COR-L47 (cell line): ENCODE measurements at regions not wholly inside any gene's neighbourhood (a gene's known extent, or its start where the extent isn't known, plus 50 kb on each side); places are given as distances from the start of the nearest gene placed in this dataset.

Experiments
- DNase-seq: peaks from one replicate; lab custom pipeline; 2025; lab: John Stamatoyannopoulos, UW

DNA sequence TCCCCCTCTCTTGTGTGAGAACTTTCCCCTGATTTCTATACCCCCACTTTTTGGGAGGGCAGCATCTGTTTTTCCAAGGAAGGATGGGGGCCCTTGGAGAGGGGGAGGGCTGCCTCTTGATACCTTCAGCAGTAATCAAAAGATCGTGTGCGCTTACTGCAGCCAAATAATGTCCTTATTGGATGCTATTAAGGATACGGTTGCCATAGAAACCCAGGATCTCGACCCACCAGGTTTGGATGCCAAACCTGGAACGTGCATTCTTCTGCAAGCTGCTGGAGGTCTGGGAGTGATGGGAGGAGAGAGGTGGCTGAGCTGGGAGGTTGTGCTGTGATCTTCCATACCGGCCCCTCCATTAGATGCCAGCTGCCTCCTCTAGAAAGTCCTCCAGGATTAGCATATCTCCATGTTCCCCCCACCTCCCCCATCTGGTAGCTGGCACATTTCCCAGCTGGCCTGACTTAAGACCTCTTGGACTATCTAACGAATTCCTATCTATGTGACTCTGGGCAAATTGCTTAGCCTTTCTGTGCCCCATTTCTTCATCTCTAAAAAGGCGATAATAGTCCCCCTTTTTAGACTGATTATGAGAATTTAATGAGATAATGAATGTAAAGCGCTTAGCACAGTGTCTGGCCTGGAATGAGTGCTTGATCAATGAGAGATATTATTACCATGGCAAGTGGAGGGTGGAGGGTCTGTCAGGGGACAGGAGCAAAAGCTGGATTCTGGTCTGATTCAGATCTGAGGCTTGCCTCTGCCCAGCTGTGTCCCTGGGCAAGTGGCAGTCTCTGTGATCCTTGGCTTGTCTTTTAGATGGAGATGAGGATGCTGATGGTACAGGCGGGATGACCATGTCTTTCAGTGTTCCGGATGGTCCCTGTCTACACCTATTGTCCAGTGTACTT is 78.5 kb upstream of the PCBD1 start:
- DNase-seq, result no peak

DNA sequence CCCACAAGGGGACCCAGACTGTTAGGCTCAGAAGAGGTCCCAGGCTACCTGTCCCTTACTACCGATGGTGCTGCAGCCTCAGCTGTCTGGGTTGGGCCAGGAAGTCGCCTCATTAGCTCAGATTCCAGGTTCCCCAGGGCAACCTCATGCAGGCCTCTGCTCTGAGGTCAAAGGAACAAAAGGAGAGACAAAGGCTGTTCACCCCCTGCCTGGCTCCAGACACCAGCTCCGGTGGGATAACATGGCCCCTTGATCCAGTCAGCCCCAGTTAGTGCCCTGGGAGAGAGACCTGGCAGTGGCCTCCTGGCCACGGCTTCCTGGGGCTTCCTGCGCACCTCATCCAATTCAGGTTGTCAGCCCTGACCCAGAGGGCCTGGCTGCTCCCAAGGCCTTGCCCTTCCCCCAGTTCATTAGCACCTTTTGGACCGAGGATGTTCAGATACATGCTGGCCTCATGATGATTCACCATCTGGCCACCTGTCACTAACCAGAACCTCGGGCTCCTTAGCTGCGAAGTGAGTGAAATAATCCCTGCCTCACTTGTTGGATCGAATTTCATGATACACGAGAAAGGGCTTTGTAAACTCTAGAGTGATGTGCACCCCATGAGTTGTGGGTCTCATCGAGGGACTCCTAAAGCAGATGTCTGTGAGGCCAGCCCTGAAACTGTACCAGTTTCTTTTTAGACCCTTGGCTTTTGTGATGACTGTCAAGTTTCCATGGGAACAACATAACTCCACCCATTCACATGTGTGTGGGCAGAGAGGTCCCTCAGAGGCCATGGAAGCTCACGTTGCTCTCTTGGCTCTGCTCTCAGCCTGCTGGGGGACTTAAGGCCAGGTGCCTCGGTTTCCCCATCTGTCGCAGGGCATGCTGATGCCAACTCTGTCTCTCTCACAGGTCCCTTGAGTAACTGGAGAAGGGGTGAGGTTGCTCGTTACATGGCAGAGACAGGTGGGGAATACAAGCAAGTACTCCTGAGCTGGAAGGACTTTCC is 79.5 kb upstream of the PCBD1 start:
- no peak for DNase-seq

DNA sequence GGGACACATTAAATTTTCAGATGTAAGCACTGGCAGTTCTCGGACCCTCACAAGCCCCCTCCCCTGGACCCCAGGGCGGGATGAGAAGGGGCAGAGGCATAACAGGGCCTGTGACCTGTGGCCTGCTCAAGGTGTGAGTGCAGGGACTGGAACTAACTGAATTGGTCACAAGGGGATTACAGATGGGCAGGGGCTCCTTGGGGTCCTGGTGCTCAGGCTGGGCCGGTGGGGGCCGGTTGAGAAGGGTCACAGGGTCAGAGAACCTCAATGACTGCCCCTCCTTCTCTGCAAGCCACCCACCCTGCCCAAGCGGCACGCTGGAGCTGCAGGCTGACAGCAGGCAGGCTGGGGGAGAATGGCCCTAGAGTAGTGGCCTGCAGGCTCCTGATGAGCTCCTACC is 80.8 kb upstream of the PCBD1 start:
- no peak for DNase-seq

- no peak for DNase-seq
These were observed 82.5 kb upstream of the PCBD1 start for GRCh38 chr10:70970830-70971229.

DNA sequence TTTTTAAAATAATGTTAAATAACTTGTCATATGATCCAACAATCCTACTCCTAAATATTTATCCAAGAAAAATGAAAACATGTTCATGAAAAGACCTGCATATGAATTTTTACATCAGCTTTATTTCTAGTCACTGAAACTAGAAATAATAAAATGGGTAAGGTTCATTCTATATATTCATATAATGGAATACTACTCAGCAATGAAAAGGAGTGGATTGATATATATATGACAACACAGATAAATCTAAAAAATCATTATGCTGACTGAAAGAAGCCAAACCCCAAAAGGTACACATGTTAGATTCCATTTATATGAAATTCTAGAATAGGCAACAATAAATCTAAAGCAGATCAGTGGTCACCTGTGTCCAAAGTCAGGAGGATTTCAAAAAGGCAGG is 84.9 kb upstream of the PCBD1 start:
- DNase-seq, result no peak

- DNase-seq, result no peak
These were observed 86.1 kb upstream of the PCBD1 start for GRCh38 chr10:70974351-70974901.

GRCh38 chr10:70974920-70975319 is 86.6 kb upstream of the PCBD1 start:
- DNase-seq, result no peak

GRCh38 chr10:70976063-70976695 is 87.8 kb upstream of the PCBD1 start:
- DNase-seq, result no peak

DNA sequence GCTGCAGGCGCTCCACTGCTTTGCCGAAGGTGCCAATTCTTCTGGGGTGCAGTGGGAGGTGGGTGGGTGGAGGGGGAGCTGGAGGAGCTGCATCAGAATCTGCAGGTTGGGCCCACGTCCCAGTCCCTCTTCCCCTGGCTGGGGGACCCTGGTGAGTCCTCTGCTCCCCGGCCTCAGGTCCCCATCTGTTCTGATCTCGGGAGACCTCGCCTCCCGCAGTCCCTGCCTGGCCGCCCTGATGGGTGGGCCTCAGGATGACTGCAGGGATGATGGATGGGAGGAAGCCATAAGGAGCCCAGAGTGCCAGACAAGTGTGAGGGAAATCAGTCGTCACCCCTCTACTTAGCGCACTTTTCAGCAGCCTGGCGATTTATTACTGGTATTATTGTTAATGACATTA is 89.3 kb upstream of the PCBD1 start:
- DNase-seq, result no peak

DNA sequence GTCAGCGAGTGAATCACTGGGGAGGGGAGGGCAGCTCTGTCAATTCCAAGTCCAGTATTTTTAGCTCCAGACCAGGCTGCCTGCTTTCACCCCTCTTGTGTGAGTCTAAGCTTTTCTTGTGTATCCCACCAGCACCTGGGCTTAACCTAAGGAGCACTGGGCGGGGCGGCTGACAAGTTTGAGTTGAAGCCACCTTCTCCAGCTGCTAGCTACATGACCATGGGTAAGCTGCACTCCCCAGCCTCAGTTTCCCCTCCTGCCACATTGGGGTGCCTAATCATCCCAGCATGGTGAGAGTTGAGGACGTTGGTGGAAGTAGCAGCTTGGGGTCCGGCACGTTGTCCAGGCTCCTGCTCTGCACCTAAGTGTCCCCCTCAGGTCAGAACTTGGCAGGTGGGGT is 89.8 kb upstream of the PCBD1 start:
- DNase-seq, result no peak

DNA sequence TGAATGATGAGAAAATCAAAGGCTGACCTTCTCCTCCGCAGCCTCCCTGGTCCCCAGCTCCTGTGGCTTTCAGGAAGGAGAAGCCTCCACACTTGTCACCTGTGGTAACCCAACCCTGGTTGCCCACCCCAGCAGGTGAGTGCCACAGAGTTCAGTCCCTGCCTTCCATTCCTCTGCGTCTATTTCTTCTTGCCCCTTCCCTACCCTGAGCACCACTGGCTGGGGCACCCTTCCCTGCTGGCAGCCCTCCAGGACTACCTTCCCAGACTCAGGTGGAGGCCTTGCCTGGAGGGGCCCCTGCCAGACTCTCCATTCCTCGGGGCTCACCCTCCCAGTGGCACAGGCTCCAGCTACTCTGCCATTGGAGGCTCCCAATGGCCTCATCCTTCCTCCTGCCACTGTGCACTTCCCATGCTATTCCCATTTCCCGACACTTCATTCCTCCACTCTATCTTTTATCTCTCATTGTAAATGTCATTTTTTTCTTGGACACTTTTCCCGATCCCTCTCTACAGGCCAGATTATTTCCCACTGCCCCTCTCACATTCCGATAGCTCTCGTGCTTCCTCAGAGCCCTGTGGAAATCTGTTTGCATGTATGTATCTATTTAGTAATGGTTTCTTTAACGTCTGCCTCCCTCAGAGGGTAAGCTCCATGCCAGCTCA is 90.6 kb upstream of the PCBD1 start:
- no peak for DNase-seq

GRCh38 chr10:70980687-70981086 is 92.3 kb upstream of the PCBD1 start:
- DNase-seq, result no peak

- no peak for DNase-seq
These were observed 92.9 kb upstream of the PCBD1 start for GRCh38 chr10:70981171-70981836.

DNA sequence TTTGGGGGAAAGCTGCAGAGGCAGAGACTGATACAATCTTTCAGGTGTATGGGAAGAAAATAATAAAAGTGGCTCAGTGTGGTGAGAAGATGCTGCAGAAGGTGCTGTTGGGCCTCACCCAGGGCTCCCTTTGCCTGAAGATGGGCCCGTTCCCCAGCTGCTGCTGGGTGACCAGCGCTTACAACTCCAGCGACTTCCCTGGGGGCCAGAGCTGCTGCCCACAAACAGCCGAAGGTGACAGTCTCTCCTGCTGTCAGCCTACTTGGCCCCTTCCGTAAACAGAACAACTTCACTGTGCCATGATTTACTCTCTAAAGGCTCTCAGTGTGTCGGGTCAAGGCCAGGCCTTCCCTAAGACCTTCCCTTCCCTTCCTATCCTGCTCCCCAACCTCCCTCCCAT is 93.6 kb upstream of the PCBD1 start:
- no peak for DNase-seq

DNA sequence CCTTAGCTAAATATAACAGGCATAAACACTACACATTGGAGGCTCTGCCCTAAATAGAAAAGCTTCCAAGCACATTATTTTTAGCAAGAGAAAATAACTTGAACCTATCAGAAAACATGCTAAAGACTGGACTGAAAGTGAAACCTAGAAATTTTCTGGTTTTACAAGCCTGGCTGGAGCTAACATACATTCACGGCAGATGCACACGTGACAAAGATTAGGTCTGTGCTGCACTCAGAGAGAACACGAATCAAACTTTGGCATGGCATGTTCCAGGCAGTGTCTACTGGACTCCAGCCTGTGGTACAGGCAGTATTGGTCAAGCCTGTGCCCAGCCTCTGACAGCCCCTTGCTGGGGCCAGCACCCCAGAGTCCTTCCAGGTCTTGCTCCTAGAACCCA is 94.1 kb upstream of the PCBD1 start:
- DNase-seq, result no peak

- DNase-seq, result no peak
These were observed 96.8 kb upstream of the PCBD1 start for GRCh38 chr10:70984986-70985722.

- DNase-seq, result peak; percentile 44
These were observed 97.7 kb upstream of the PCBD1 start for GRCh38 chr10:70985824-70986622.

DNA sequence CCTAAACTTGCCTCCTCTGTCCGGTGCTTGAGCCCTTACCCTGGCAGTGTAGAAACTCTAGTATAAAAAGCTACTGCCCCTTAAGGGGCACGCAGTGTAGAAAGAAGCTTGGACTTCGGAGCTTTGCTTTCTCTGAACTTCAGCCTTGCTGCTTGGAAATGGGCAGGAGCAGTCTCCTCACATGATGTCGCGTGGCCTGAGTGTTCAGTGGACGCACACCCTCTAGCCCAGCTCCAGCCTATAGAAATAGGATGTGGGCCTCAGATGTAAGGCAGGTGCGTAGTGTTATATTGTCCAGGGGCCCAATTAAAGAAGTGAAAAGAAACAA is 98.2 kb upstream of the PCBD1 start:
- DNase-seq, result no peak

DNA sequence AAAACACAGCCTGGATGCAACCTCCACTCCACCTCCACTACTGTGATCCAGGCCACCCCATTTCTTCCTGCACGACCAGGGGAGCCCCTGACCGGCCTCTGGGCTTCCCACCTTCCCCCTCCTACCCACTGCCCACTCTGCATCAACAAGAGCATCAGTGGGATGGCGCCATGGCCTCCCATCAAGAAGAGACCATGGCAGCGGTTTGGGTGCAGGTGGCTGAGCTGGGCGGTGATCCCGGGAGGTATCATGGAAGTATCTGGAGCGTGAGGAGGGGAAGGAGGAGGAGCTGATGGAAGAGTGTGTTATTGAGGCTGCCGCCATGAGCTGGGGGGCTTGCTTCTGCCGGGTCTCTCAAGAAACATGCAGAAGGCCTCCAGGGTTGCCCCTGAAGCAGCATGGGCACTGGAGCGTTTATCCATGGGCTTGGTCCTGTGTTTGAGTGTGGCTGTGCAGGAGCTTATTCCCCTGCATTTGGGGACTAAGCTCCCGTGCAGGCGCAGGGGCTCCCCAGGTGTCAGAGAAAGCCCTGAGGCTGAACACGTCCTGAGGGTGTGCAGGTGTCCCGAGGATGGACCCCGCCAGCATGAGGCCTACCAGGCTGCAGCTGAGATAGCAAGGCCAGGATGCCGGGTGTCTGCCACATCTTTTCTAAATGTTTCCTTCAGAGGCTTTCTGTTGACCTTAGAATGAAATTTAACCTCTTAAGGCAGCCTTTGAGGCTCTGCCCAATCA is 99.2 kb upstream of the PCBD1 start:
- DNase-seq, result no peak
